Kidney (tissue), 13 donors: ENCODE measurements at regions not wholly inside any gene's neighbourhood (a gene's known extent, or its start where the extent isn't known, plus 50 kb on each side); places are given as distances from the start of the nearest gene placed in this dataset.

Source experiments
- DNase-seq, 5 donors: peaks; one replicate each; pipeline ENCODE4 v3.0.0-alpha.2; 2013 to 2020
- FAIRE-seq: peaks from 2 replicates; lab custom pipeline; 2012; peaks lifted over from hg19 to GRCh38; lab: Jason Lieb, UNC
- H3K27ac ChIP-seq, 2 donors: one replicate each; pipeline ENCODE4 v1.7.0; 2013; ENCODE audit warnings: low read depth in 2 of 2, low read length in 2 of 2, inconsistent platforms in 1 of 2
- H3K27me3 ChIP-seq: one replicate; pipeline ENCODE4 v1.7.1; 2013; ENCODE audit warnings: low read length, inconsistent platforms; ENCODE audit not compliant: control insufficient read depth, insufficient read depth
- H3K36me3 ChIP-seq, 3 donors: one replicate each; pipeline versions ENCODE4 v1.7.0 to v1.7.1; 2013; ENCODE audit warnings: low read length in 3 of 3, control low read depth in 1 of 3, inconsistent platforms in 1 of 3; ENCODE audit not compliant: insufficient read depth in 3 of 3, control insufficient read depth in 2 of 3
- H3K4me1 ChIP-seq, 3 donors: one replicate each; pipeline versions ENCODE4 v1.7.0 to v1.7.1; 2013; ENCODE audit warnings: low read length in 3 of 3, inconsistent platforms in 1 of 3, low read depth in 1 of 3; ENCODE audit not compliant: control insufficient read depth in 2 of 3, insufficient read depth in 2 of 3
- H3K4me3 ChIP-seq, 3 donors: one replicate each; pipeline versions ENCODE4 v1.7.0 to v1.8.1; 2013; ENCODE audit warnings: low read length in 3 of 3, control low read depth in 1 of 3, inconsistent platforms in 1 of 3
- H3K9ac ChIP-seq, 3 donors: one replicate each; pipeline versions ENCODE4 v1.7.0 to v1.7.1; 2013; ENCODE audit warnings: low read length in 3 of 3, control low read depth in 1 of 3, inconsistent platforms in 1 of 3
- H3K9me3 ChIP-seq, 3 donors: one replicate each; pipeline versions ENCODE4 v1.7.0 to v1.7.1; 2013; ENCODE audit warnings: low read length in 3 of 3, control low read depth in 1 of 3, inconsistent platforms in 1 of 3; ENCODE audit not compliant: control insufficient read depth in 2 of 3, insufficient read depth in 1 of 3
- intact Hi-C: fragments of 100-400 bp; cut with DNase I; formaldehyde crosslinking; loops from one replicate; pipeline ENCODE4 v1.11.1; 2022
- TF ChIP-seq, protein P1 (sequence below): IDR thresholded peaks from 3 replicates; pipeline ENCODE4 v1.5.1; 2012; ENCODE audit warnings: mild to moderate bottlenecking, moderate library complexity, borderline replicate concordance; ENCODE audit not compliant: insufficient read depth; ENCODE audit errors: extremely low read depth
- donor health status: control.
- donor health status: control.
- donor health status: control.
- donor health status: control.
- donor health status: control.
- donor health status: DM: yes; HTN: yes; CAD: no.
- donor health status: Normal renal cell carcinoma (clear cell type).

DNA sequence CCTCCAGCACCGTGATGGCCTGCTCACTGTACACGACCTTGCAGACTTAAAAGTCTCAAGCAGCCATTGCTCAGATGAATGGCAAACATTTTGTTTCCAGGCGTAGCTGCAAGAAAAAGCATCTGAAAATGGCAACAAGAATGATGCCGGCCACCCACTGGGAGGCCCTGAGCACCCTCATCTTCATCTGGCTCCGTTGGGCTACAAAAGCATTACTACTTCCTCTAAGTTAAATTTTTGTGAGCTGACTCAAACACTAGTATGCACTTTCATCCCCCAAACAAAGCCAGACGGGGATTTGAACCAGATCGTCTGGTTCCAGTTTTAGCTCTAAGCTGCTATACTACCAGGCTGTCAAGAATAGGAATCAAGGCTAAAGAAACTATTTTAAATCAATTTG lies 116.6 kb upstream of the CDK1 start:
- no peak for FAIRE-seq
- no peak overlapping the region for H3K27ac ChIP-seq

DNA sequence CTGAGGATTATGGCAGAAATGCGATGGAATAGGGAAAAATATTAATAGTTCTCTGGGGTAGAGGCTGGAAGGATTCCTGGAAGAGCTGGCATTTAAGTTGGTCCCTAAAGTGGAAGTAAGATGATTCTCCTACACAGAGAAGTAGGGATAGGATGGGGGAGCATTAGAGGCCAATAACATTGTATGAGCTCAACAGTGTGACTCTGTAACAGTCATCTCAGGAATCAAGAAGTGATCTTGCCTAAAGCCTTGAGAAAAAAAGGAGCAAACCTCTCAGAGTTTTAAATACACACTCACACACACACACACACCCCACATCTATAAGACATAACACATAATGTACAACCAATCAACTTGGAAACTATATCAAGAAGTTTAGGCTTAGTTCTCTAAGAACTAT lies 117.7 kb upstream of the CDK1 start:
- TF ChIP-seq, protein P1, sequence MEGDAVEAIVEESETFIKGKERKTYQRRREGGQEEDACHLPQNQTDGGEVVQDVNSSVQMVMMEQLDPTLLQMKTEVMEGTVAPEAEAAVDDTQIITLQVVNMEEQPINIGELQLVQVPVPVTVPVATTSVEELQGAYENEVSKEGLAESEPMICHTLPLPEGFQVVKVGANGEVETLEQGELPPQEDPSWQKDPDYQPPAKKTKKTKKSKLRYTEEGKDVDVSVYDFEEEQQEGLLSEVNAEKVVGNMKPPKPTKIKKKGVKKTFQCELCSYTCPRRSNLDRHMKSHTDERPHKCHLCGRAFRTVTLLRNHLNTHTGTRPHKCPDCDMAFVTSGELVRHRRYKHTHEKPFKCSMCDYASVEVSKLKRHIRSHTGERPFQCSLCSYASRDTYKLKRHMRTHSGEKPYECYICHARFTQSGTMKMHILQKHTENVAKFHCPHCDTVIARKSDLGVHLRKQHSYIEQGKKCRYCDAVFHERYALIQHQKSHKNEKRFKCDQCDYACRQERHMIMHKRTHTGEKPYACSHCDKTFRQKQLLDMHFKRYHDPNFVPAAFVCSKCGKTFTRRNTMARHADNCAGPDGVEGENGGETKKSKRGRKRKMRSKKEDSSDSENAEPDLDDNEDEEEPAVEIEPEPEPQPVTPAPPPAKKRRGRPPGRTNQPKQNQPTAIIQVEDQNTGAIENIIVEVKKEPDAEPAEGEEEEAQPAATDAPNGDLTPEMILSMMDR, result no peak
- intact Hi-C loops, result no loop called here
- Histone ChIP-seq H3K4me3 (no peak overlapping the region), H3K27ac (no peak overlapping the region), H3K27me3 (no peaks in the 10 kb centered on the region), H3K4me1 (no peaks in the 10 kb centered on the region), H3K36me3 (no peaks in the 10 kb centered on the region), H3K9ac (no peak overlapping the region), H3K9me3 (no peaks in the 10 kb centered on the region)
- FAIRE-seq, result no peak
- no peak for DNase-seq

More for the DNA sequence above, 116.6 kb upstream of the CDK1 start:
- TF ChIP-seq, protein P1, result no peak
- Histone ChIP-seq H3K9ac (no peak overlapping the region), H3K9me3 (no peaks in the 10 kb centered on the region), H3K36me3 (no peaks in the 10 kb centered on the region), H3K4me3 (no peak overlapping the region), H3K4me1 (no peaks in the 10 kb centered on the region), H3K27me3 (no peaks in the 10 kb centered on the region)
- DNase-seq, result no peak
- intact Hi-C loops, result no loop called here

DNA sequence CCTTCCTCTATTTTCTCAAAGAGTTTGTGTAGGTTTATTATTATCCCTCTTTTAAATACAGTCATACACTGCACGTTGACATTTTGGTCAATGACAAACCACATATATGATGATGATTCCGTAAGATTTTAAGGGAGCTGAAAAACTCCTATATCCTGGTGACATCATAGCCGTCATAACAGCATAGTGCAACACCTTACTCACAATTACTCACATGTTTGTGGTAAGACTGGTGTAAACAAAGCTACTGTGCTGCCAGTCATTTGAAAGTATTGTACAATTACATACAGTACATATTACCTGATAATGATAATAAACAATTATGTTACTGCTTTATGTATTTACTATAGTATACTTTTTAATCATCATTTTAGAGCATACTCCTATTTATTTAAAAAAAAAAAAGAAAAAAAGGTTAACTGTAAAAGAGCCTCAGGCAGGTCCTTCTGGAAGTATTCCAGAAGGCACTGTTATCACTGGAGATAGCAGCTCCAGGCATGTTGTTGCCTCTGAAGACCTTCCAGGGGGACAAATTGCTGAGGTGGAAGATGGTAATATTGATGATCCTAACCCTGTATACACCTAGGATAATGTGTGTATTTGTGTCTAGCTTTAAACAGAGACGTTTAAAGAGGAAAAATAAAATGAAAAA lies 123.3 kb upstream of the CDK1 start:
- Histone ChIP-seq H3K4me1 (peaks cover 0 to 9% (median 4%) of the 10 kb centered on the region in 3 donors), H3K27me3 (no peaks in the 10 kb centered on the region), H3K4me3 (no peak overlapping the region), H3K9me3 (no peaks in the 10 kb centered on the region), H3K9ac (no peak overlapping the region), H3K36me3 (no peaks in the 10 kb centered on the region), H3K27ac (no peak overlapping the region)
- TF ChIP-seq, protein P1, result no peak
- intact Hi-C loops, result no loop called here
- DNase-seq (no peak), FAIRE-seq (no peak)

DNA sequence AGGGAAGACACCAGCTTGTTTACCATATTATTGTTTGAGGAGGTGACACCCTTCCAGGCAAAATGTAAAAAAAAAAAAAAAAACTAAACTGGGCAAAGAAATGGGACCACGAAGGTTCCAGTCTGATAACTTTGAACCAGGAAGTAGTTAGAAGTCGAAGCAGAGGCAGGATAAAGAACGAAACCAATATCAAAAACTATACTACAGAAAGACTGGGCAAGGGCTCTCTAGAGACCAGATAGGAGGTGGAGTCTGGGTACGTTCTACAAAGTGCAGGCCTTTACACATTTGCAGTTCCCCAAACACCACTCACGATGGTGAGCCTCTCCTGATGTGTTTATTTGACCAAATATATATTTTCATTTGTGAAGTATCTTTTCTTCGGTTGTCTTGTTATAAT lies 125.7 kb upstream of the CDK1 start:
- Histone ChIP-seq H3K36me3 (no peaks in the 10 kb centered on the region), H3K27me3 (no peaks in the 10 kb centered on the region), H3K4me3 (no peak overlapping the region), H3K27ac (no peak overlapping the region), H3K9ac (no peak overlapping the region), H3K4me1 (peaks cover 0 to 15% (median 4%) of the 10 kb centered on the region in 3 donors), H3K9me3 (no peaks in the 10 kb centered on the region)
- no peak for DNase-seq
- no peak for FAIRE-seq
- TF ChIP-seq, protein P1, result no peak
- intact Hi-C loops, result no loop called here
